HepG2 (cell line): ENCODE measurements at regions not wholly inside any gene's neighbourhood (a gene's known extent, or its start where the extent isn't known, plus 50 kb on each side); places are given as distances from the start of the nearest gene placed in this dataset.

ENCODE experiments used
- ATAC-seq: fragments of 200-7000 bp; cut with Tn5 transposase; 3 replicates; pipeline ENCODE4 v1.9.1; 2020; ENCODE audit warnings: mild to moderate bottlenecking, moderate library complexity
- BruUV-seq: library from RNA; stranded (reverse); fragments of 400-500 nt; replicated peaks from 2 replicates; lab custom pipeline; 2021; lab: Mats Ljungman, UMichigan
- CTCF ChIA-PET: fragments of 300-600 bp; formaldehyde crosslinking; extraction: SDS; loops from one replicate; lab custom pipeline; 2021; ENCODE audit warnings: low total read pairs, inconsistent platforms, low intra/inter-chr PET ratio; lab: Yijun Ruan, JAX
- POLR2A ChIA-PET: fragments of 350-600 bp; sonication (Branson Sonifier 250); formaldehyde crosslinking; loops from one replicate; lab custom pipeline; 2020; ENCODE audit warnings: antibody characterized with exemption, inconsistent platforms; lab: Yijun Ruan, JAX
- DNase-seq: peaks from one replicate; pipeline ENCODE4 v3.0.0-alpha.2; 2015; ENCODE audit warnings: low spot score
- FAIRE-seq: peaks from 3 replicates; lab custom pipeline; 2011; peaks lifted over from hg19 to GRCh38; lab: Jason Lieb, UNC
- H2AFZ ChIP-seq: one replicate; pipeline ENCODE4 v1.6.1; 2011; ENCODE audit warnings: low read length, inconsistent platforms
- H3K27ac ChIP-seq: fragments of 300-600 bp; 3 replicates; pipeline ENCODE4 v1.8.0; 2011; ENCODE audit warnings: mixed run types, mild to moderate bottlenecking, mixed read lengths, low read length, inconsistent platforms; ENCODE audit not compliant: insufficient read depth; ENCODE audit errors: extremely low read length
- H3K27me3 ChIP-seq, 2 experiments: fragments of 200-600 bp in 1 of 2; 2 replicates in 1 of 2; 3 replicates in 1 of 2; pipeline versions ENCODE4 v1.6.0 to v1.8.0; 2011; ENCODE audit warnings: low read length in 2 of 2, mild to moderate bottlenecking in 2 of 2, moderate library complexity in 2 of 2, inconsistent platforms in 1 of 2; ENCODE audit not compliant: insufficient read depth in 2 of 2, control insufficient read depth in 1 of 2
- H3K36me3 ChIP-seq, 2 experiments: fragments of 200-600 bp in 1 of 2; replicated peaks in 1 of 2; 2 replicates in 1 of 2; 3 replicates in 1 of 2; pipeline versions ENCODE4 v1.5.1 to v1.8.0; 2011; ENCODE audit warnings: low read length in 2 of 2, inconsistent platforms in 1 of 2; ENCODE audit not compliant: insufficient read depth in 2 of 2, control insufficient read depth in 1 of 2
- H3K4me1 ChIP-seq: 2 replicates; pipeline ENCODE4 v1.5.1; 2012; ENCODE audit warnings: low read length, inconsistent platforms; ENCODE audit not compliant: insufficient read depth
- H3K4me2 ChIP-seq: 2 replicates; pipeline ENCODE4 v1.6.0; 2011; ENCODE audit warnings: low read depth, low read length, inconsistent platforms
- H3K4me3 ChIP-seq, 3 experiments: fragments of 200-600 bp in 1 of 3; sonication (generic), shearing (Covaris generic) in 1 of 3; replicated peaks in 1 of 3; 2 replicates each; pipeline ENCODE4 v1.5.1; 2011 to 2016; ENCODE audit warnings: low read length in 3 of 3, inconsistent platforms in 2 of 3, low read depth in 2 of 3, mild to moderate bottlenecking in 2 of 3, control low read depth in 1 of 3, mixed read lengths in 1 of 3; ENCODE audit not compliant: insufficient read depth in 1 of 3
- H3K79me2 ChIP-seq: one replicate; pipeline ENCODE4 v1.6.1; 2011; ENCODE audit warnings: low read length, inconsistent platforms; ENCODE audit not compliant: insufficient read depth
- H3K9ac ChIP-seq: 2 replicates; pipeline ENCODE4 v1.6.0; 2011; ENCODE audit warnings: mild to moderate bottlenecking, low read depth, low read length, inconsistent platforms; ENCODE audit not compliant: insufficient read depth
- H3K9me3 ChIP-seq: 2 replicates; pipeline ENCODE4 v1.5.1; 2012; ENCODE audit warnings: mild to moderate bottlenecking, low read length
- H4K20me1 ChIP-seq: 2 replicates; pipeline ENCODE4 v1.6.0; 2011; ENCODE audit warnings: inconsistent platforms, mild to moderate bottlenecking, low read length, moderate library complexity; ENCODE audit not compliant: insufficient read depth
- DNMT3B ChIP-seq: conservative IDR thresholded peaks from 2 replicates; pipeline ENCODE4 v1.6.1; 2016; ENCODE audit warnings: missing biosample characterization, control low read depth
- MAFF ChIP-seq: IDR thresholded peaks from 2 replicates; pipeline ENCODE4 v1.6.1; 2011; ENCODE audit warnings: low read depth, low read length, improper control_type of control experiment
- MAFK ChIP-seq, 2 experiments: IDR thresholded peaks in 1 of 2; conservative IDR thresholded peaks in 1 of 2; 2 replicates each; pipeline ENCODE4 v1.6.1; 2011; ENCODE audit warnings: improper control_type of control experiment in 2 of 2, low read length in 2 of 2
- ZFP37 ChIP-seq: sonication (generic); formaldehyde crosslinking; IDR thresholded peaks from 2 replicates; pipeline ENCODE4 v1.4.0; 2020; ENCODE audit warnings: missing genetic modification reagents, borderline replicate concordance
- ZNF326 ChIP-seq: sonication (generic); formaldehyde crosslinking; IDR thresholded peaks from 2 replicates; pipeline ENCODE4 v1.4.0; 2020; ENCODE audit warnings: missing genetic modification reagents, borderline replicate concordance
- ZNF567 ChIP-seq: sonication (generic); formaldehyde crosslinking; IDR thresholded peaks from 2 replicates; pipeline ENCODE4 v1.8.1; 2023; ENCODE audit warnings: mild to moderate bottlenecking, missing genetic modification reagents, borderline replicate concordance
- ZNF704 ChIP-seq: sonication (generic); formaldehyde crosslinking; IDR thresholded peaks from 2 replicates; pipeline ENCODE4 v1.8.1; 2023; ENCODE audit warnings: mild to moderate bottlenecking, inconsistent platforms, moderate library complexity, missing genetic modification reagents, borderline replicate concordance
- WGBS: methylation state at CpG from one replicate; pipeline ENCODE4 v1.1.6; 2017; ENCODE audit warnings: low lambda C conversion rate; 5-methylcytosine and 5-hydroxymethylcytosine counted together
- in situ Hi-C: cut with HindIII; loops from 2 replicates; pipeline ENCODE4 v1.10.0; 2017; ENCODE audit warnings: low pct_unique_long_range_greater_than_20kb; ENCODE audit not compliant: extremely low pct_ligation_motif_present
- intact Hi-C: fragments of 100-400 bp; cut with micrococcal nuclease; formaldehyde crosslinking; loops from one replicate; pipeline ENCODE4 v1.10.0; 2022; ENCODE audit not compliant: unreplicated experiment

GRCh38 chr2:12585784-12586183 is 131.0 kb upstream of the TRIB2 start:
- H3K27ac ChIP-seq, result no peak overlapping the region
- H3K9ac ChIP-seq, result no peak overlapping the region
- DNase-seq, result no peak
- H3K79me2 ChIP-seq, result no peaks in the 10 kb centered on the region
- H3K4me3 ChIP-seq, result no peak overlapping the region
- no peaks in the 10 kb centered on the region for H3K27me3 ChIP-seq
- H3K9me3 ChIP-seq, result no peaks in the 10 kb centered on the region
- in situ Hi-C loops, result no loop called here
- TF ChIP-seq DNMT3B (CRISPR knock-in tag) (no peak), MAFK (conservative IDR thresholded peaks at IDR 0.05 in 1 of 2, IDR thresholded peaks at IDR 0.05 in 1 of 2; ENCODE audit: low read length in 2 of 2) (peak; percentile 43 to 76; a peak in 3 of 4 replicates), MAFF (peak; percentile 72; the same call in 1 of the 2 replicates)
- no TSS peak for BruUV-seq
- no peak for ATAC-seq
- intact Hi-C loops, result no loop called here
- no peaks in the 10 kb centered on the region for H3K4me1 ChIP-seq
- no peaks in the 10 kb centered on the region for H4K20me1 ChIP-seq
- no peak overlapping the region for H2AFZ ChIP-seq
- ChIA-PET CTCF (no interaction called here), POLR2A (no interaction called here)
- FAIRE-seq, result no peak
- no peak overlapping the region for H3K4me2 ChIP-seq
- H3K36me3 ChIP-seq, result no peaks in the 10 kb centered on the region
- 31% methylated on average over 2 of the region's 2 CpGs for WGBS

GRCh38 chr2:12587228-12587627 is 129.5 kb upstream of the TRIB2 start:
- BruUV-seq, result no TSS peak
- 0% methylated on average over 2 of the region's 2 CpGs for WGBS
- in situ Hi-C loops, result no loop called here
- no peak overlapping the region for H3K27ac ChIP-seq
- intact Hi-C loops, result no loop called here
- TF ChIP-seq ZNF704 (no peak), ZNF567 (CRISPR knock-in tag) (no peak), ZNF326 (CRISPR knock-in tag) (no peak), ZFP37 (CRISPR knock-in tag) (no peak)
- TF ChIP-seq, all 625 proteins: peak for 0
- Histone ChIP-seq H3K4me1 (no peaks in the 10 kb centered on the region), H3K9ac (no peak overlapping the region), H3K36me3 (no peaks in the 10 kb centered on the region), H3K79me2 (no peaks in the 10 kb centered on the region), H2AFZ (no peak overlapping the region), H3K4me3 (no peak overlapping the region), H3K27me3 (no peaks in the 10 kb centered on the region), H3K4me2 (no peak overlapping the region), H4K20me1 (no peaks in the 10 kb centered on the region), H3K9me3 (no peaks in the 10 kb centered on the region)
- ChIA-PET POLR2A (no interaction called here), CTCF (no interaction called here)
- FAIRE-seq (no peak), ATAC-seq (no peak), DNase-seq (no peak)
